ENCODE measurements at regions not wholly inside any gene's neighbourhood (a gene's known extent, or its start where the extent isn't known, plus 50 kb on each side); places are given as distances from the start of the nearest gene placed in this dataset.

GRCh38 chr1:232897949-232898465 lies 52.4 kb upstream of the NTPCR start:
- Histone ChIP-seq H3K36me3 (ENCODE audit: control insufficient read depth, insufficient read depth, low read length) (no peaks in the 10 kb centered on the region), H3K4me3 (ENCODE audit: low read depth, low read length) (no peak overlapping the region), H3K27me3 (ENCODE audit: control insufficient read depth, insufficient read depth, low read length) (no peaks in the 10 kb centered on the region)
- DNase-seq (ENCODE audit: low read depth) (no peak), FAIRE-seq (no peak)
- TF ChIP-seq CTCF (IDR thresholded peaks at IDR 0.05; ENCODE audit: insufficient read depth, low read length, severe bottlenecking), result no peak

- no peaks in the 10 kb centered on the region for H3K36me3 ChIP-seq (ENCODE audit: control insufficient read depth, insufficient read depth, low read length)
- no peak overlapping the region for H3K4me3 ChIP-seq (ENCODE audit: low read depth, low read length)
- no peak for FAIRE-seq
- TF ChIP-seq CTCF (IDR thresholded peaks at IDR 0.05; ENCODE audit: insufficient read depth, low read length, severe bottlenecking), result no peak
- H3K27me3 ChIP-seq (ENCODE audit: control insufficient read depth, insufficient read depth, low read length), result no peaks in the 10 kb centered on the region
- DNase-seq (ENCODE audit: low read depth), result no peak
Measured at GRCh38 chr1:232899268-232899667, 51.1 kb upstream of the NTPCR start.

DNA sequence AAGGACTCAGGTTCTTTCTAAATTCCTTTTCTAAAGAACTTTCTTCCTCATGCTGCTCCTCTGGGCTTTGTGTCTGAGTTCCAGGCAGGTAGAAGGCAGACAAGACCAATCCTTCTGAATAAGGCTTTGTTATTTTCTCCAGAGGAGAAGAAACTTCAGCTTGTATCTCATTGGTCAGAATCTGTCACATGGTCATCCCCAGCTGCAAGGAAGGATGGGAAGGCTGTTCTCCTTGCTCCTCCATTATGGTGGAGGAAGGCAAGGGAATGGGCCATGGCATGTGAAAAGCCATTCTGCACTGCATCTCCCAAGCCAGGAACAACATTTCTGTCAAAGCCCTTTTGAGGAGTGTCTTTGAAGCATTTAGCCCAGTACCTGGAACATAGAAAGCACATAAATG lies 50.6 kb upstream of the NTPCR start:
- DNase-seq (ENCODE audit: low read depth), result no peak
- H3K36me3 ChIP-seq (ENCODE audit: control insufficient read depth, insufficient read depth, low read length), result no peaks in the 10 kb centered on the region
- TF ChIP-seq CTCF (IDR thresholded peaks at IDR 0.05; ENCODE audit: insufficient read depth, low read length, severe bottlenecking), result no peak
- FAIRE-seq, result no peak
- H3K27me3 ChIP-seq (ENCODE audit: control insufficient read depth, insufficient read depth, low read length), result no peaks in the 10 kb centered on the region
- no peak overlapping the region for H3K4me3 ChIP-seq (ENCODE audit: low read depth, low read length)

Measured in bronchial epithelial cell (primary cell).